ENCODE measurements at regions not wholly inside any gene's neighbourhood (a gene's known extent, or its start where the extent isn't known, plus 50 kb on each side); places are given as distances from the start of the nearest gene placed in this dataset.
"Not testable (repeated sequence)": the region's sequence is repeated elsewhere in the genome, so short reads cannot be mapped to it uniquely, and the experiment has no call there.

DNA sequence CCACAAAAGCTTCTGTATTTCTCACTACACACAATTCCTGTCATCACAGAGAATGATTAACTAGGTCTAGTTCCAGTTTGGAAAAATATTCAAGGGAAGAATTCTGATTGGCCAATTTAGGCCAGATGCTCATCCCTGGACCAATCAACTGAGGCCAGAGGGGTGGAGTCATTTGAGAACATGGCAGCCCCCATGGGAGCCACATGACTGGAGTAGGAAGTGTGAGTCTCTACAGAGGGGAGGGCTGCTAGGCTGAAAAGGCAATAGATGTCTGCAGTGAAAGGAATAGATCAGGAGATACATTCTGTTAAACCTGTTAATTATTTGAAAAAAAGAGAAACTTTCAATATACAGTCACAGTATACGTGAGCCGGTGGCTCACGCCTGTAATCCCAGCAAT, 125.2 kb downstream of the UNC93B1 start:
- DNase-seq (ENCODE audit: low read depth in 3 of 3, low spot score in 2 of 3) = not testable (repeated sequence)

- not testable (repeated sequence) for DNase-seq (ENCODE audit: low read depth in 3 of 3, low spot score in 2 of 3)
Observed at GRCh38 chr11:67877316-67877715, 126.6 kb downstream of the UNC93B1 start.

GRCh38 chr11:67873223-67873622, 130.7 kb downstream of the UNC93B1 start:
- not testable (repeated sequence) for DNase-seq (ENCODE audit: low read depth in 3 of 3, low spot score in 2 of 3)

- DNase-seq (ENCODE audit: low read depth in 3 of 3, low spot score in 2 of 3) = not testable (repeated sequence)
Observed at GRCh38 chr11:67871168-67871567, 132.7 kb downstream of the UNC93B1 start.

DNA sequence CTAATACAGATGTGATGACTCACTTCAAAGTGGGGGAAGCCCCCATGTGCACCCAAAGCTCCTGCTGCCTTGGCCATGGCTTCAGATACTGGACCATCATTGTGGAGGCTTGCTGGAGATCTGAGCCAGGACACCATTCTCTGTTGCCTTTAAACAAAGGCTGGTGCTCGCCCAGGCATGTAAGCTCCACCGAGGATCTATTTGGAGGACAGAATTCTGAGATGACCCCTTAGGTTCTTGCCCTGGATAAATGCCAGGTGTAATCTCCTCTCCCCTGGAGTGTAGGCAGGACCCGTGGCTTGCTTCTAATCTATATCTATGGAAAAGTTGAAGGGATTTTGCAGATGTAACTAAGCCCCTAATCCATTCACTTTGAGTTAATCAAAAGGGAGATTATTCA, 141.0 kb downstream of the UNC93B1 start:
- DNase-seq (ENCODE audit: low read depth in 3 of 3, low spot score in 2 of 3) = not testable (repeated sequence)

GRCh38 chr11:67859513-67860161, 144.3 kb downstream of the UNC93B1 start:
- not testable (repeated sequence) for DNase-seq (ENCODE audit: low read depth in 3 of 3, low spot score in 2 of 3)

- not testable (repeated sequence) for DNase-seq (ENCODE audit: low read depth in 3 of 3, low spot score in 2 of 3)
Observed at GRCh38 chr11:67850747-67851146, 153.2 kb downstream of the UNC93B1 start.

DNA sequence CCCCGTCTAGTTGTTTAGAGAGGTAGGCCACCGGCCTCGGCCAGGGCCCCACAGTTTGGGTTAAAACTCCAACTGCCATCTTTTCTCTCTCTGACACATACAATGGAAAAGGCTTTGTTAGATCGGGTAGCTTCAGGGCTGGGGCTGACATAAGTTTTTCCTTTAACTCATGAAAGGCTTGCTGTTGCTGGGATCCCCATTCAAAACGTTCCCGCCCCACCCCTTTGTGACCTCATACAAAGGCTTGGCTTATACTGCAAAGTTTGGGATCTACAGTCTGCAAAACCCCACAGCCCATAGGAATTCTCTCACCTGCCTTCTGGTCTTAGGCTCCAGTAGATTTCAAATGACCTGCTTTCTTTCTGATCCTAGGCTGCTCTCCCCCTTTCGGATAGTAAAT, 154.1 kb downstream of the UNC93B1 start:
- DNase-seq (ENCODE audit: low read depth in 3 of 3, low spot score in 2 of 3) = not testable (repeated sequence)

- DNase-seq (ENCODE audit: low read depth in 3 of 3, low spot score in 2 of 3) = not testable (repeated sequence)
Observed at GRCh38 chr11:67847896-67848875, 155.7 kb downstream of the UNC93B1 start.

DNA sequence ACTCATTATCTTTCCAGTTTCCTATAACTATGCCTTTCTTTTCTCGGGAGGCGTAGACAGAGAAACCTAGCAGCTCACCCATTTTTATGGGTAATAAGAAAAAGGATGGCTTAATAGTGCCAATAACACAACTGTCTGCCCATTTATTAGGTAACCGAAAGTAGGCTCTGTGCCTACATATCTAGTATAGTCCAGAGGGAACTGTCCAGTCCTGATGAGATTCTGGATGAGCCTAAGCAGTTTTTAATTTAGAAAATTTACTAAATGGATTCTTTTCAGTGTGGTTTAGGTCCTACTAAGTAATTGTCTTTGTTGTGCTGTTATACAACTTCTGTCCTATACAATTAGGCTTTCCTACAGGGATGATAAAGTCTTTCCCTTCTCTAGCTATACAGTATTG, 157.6 kb downstream of the UNC93B1 start:
- DNase-seq (ENCODE audit: low read depth in 3 of 3, low spot score in 2 of 3) = not testable (repeated sequence)

DNA sequence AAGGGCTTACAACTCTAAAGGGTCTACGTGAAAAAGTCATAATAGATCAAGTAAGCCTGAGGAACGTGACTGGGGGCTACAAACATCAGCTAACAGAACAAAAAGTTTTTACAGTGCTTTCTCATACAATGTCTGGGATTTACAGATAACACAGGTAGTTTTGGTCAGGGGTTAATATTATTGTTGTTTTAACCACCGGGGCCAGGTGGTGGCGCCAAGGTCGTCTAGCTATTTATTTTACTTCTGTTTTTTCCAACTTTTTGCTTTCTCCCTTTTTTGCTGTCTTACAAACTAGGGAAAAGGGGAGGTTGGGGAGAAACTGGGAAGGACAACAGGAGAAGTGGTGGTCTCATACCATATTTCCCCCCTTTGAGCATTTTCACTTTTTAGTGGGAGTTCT, 158.6 kb downstream of the UNC93B1 start:
- not testable (repeated sequence) for DNase-seq (ENCODE audit: low read depth in 3 of 3, low spot score in 2 of 3)

DNA sequence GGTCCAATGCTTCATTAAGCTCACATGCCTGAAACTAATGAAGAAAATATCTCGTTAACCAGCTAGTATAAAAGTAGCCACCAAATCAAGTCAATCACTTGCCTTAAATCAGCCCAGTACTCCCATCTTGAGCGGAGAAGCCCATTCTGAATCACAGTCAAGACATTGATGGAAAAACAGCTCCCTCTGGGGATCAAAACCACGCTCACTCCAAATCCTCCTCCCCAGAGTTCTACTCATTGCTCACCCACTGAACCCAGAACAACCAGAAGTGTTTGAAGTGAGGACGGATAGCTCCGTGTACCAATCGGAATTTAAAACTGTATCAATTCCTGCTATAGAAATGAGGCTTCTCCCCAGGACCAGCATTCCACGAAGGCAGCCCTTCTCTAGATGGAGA, 163.3 kb downstream of the UNC93B1 start:
- DNase-seq (ENCODE audit: low read depth in 3 of 3, low spot score in 2 of 3) = not testable (repeated sequence)

GRCh38 chr11:67830152-67830551, 155.7 kb upstream of the ALDH3B2 start:
- DNase-seq (ENCODE audit: low read depth in 3 of 3, low spot score in 2 of 3) = not testable (repeated sequence)

GRCh38 chr11:67826951-67827296, 152.5 kb upstream of the ALDH3B2 start:
- DNase-seq (ENCODE audit: low read depth in 3 of 3, low spot score in 2 of 3) = not testable (repeated sequence)

DNA sequence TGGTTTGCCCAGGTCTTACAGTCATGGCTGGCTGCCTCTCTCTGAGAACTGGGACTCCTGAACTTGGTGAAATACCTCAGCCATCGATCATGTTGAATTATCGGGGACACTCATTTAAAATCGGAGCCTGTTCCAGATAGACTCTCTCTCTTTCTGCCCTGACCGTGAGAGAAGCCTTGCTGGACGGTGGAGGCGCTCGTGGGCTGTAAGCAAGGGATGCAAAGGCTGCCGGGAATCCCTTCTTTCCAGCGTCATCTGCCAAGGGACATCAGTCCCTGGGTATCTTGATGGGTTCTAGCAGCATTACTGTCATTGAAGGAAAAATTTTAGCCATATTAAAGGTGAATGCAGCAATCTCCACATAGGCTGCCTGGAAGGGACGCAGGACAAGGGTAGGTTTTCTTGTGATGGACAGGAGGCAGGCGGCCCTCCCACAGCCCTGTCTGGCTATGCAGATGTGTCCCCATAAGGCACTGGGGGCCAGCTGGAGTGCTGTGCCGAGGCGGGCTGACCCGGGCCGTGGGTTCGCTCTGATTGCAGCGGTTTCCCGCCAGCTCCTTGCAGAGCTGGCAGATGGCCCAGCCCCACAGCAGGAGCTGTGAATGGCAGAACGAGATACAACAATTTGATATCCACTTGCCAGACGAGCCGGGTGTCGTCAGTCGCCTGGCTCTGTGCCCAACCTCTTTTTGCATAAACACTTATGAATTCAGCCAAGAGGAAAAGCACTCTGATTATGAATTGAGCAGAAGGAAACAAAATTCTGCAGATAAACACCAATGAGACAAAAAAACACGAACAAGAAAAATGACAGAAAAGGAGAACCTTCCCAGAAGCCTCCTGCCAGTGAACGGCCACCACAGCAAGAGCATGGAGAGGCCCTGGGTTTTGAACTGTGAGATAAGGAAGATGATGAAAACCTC, 151.9 kb upstream of the ALDH3B2 start:
- not testable (repeated sequence) for DNase-seq (ENCODE audit: low read depth in 3 of 3, low spot score in 2 of 3)

DNA sequence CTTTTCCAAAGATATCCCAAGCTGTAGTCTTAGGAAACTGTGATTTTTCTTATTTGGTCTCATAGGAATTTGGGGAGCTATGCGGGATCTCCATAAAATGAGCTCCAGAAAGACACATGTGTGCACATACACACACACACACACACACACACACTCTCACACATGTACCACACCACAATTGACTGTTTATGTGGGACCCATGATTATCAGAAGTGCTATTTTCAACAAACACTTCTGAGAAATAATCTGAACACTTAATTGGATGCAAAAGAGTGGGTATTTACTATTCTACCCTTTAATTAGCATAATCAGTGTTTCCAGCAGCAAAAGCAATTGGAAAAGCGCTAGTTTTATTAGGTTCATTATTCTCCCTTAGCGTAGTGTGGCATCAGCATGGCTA, 150.4 kb upstream of the ALDH3B2 start:
- DNase-seq (ENCODE audit: low read depth in 3 of 3, low spot score in 2 of 3) = not testable (repeated sequence)

GRCh38 chr11:67820081-67820480, 145.7 kb upstream of the ALDH3B2 start:
- no peak for DNase-seq (ENCODE audit: low read depth in 3 of 3, low spot score in 2 of 3)

DNA sequence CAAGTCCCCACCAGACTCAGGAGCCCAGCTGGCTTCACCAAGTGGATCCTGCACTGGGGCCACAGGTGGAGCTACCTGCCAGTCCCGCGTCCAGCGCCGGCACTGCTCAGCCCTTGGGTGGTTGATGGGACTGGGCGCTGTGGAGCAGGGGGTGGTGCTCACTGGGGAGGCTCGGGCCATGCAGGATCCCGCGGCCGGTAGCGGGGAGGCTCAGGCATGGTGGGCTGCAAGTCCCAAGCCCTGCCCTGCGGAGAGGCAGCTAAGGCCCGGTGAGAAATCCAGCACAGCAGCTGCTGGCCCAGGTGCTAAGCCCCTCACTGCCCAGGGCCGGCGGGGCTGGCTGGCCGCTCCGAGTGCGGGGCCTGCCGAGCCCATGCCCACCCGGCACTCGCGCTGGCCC, 143.1 kb upstream of the ALDH3B2 start:
- not testable (repeated sequence) for DNase-seq (ENCODE audit: low read depth in 3 of 3, low spot score in 2 of 3)

GRCh38 chr11:67809301-67809700, 134.9 kb upstream of the ALDH3B2 start:
- not testable (repeated sequence) for DNase-seq (ENCODE audit: low read depth in 3 of 3, low spot score in 2 of 3)

- not testable (repeated sequence) for DNase-seq (ENCODE audit: low read depth in 3 of 3, low spot score in 2 of 3)
Observed at GRCh38 chr11:67807896-67808295, 133.5 kb upstream of the ALDH3B2 start.

All from right renal cortex interstitium (tissue), 3 donors.